BE2C (cell line): ENCODE measurements at regions not wholly inside any gene's neighbourhood (a gene's known extent, or its start where the extent isn't known, plus 50 kb on each side); places are given as distances from the start of the nearest gene placed in this dataset.

Experiments used
- DNase-seq: peaks from one replicate; pipeline ENCODE4 v3.0.0-alpha.2; 2020
- H3K27me3 ChIP-seq: fragments of 250-450 bp; sonication (Bioruptor Pico); 2 replicates; pipeline ENCODE4 v1.5.1; 2020; ENCODE audit warnings: mild to moderate bottlenecking
- H3K36me3 ChIP-seq: fragments of 250-450 bp; sonication (Bioruptor Pico); 2 replicates; pipeline ENCODE4 v1.5.1; 2020; ENCODE audit warnings: mild to moderate bottlenecking
- H3K4me1 ChIP-seq: fragments of 250-450 bp; sonication (Bioruptor Pico); 2 replicates; pipeline ENCODE4 v1.5.1; 2020
- H3K4me3 ChIP-seq: 2 replicates; pipeline ENCODE4 v1.5.1; 2011; ENCODE audit warnings: low read depth, low read length
- H3K9me3 ChIP-seq: fragments of 250-450 bp; sonication (Bioruptor Pico); 2 replicates; pipeline ENCODE4 v1.5.1; 2020
- CTCF ChIP-seq: IDR thresholded peaks from 2 replicates; pipeline ENCODE4 v1.5.1; 2012; ENCODE audit warnings: mild to moderate bottlenecking, low read depth, low read length

GRCh38 chr12:107435520-107435919, 250.1 kb upstream of the PWP1 start:
- Histone ChIP-seq H3K9me3 (no peaks in the 10 kb centered on the region), H3K4me1 (no peaks in the 10 kb centered on the region), H3K4me3 (no peak overlapping the region), H3K36me3 (no peaks in the 10 kb centered on the region), H3K27me3 (no peaks in the 10 kb centered on the region)
- no peak for TF ChIP-seq CTCF
- DNase-seq = no peak

GRCh38 chr12:107436376-107436775, 249.2 kb upstream of the PWP1 start:
- TF ChIP-seq CTCF = no peak
- H3K27me3 ChIP-seq = no peaks in the 10 kb centered on the region
- H3K4me1 ChIP-seq = no peaks in the 10 kb centered on the region
- no peak overlapping the region for H3K4me3 ChIP-seq
- no peaks in the 10 kb centered on the region for H3K9me3 ChIP-seq
- H3K36me3 ChIP-seq = no peaks in the 10 kb centered on the region
- no peak for DNase-seq

GRCh38 chr12:107436836-107437235, 248.8 kb upstream of the PWP1 start:
- TF ChIP-seq CTCF = no peak
- Histone ChIP-seq H3K4me3 (no peak overlapping the region), H3K27me3 (no peaks in the 10 kb centered on the region), H3K9me3 (no peaks in the 10 kb centered on the region), H3K36me3 (no peaks in the 10 kb centered on the region), H3K4me1 (no peaks in the 10 kb centered on the region)
- DNase-seq = no peak

GRCh38 chr12:107437954-107438353, 247.6 kb upstream of the PWP1 start:
- no peaks in the 10 kb centered on the region for H3K36me3 ChIP-seq
- H3K4me3 ChIP-seq = no peak overlapping the region
- H3K4me1 ChIP-seq = no peaks in the 10 kb centered on the region
- no peaks in the 10 kb centered on the region for H3K27me3 ChIP-seq
- TF ChIP-seq CTCF = no peak
- H3K9me3 ChIP-seq = no peaks in the 10 kb centered on the region
- no peak for DNase-seq

- no peaks in the 10 kb centered on the region for H3K36me3 ChIP-seq
- H3K4me3 ChIP-seq = no peak overlapping the region
- DNase-seq = no peak
- no peaks in the 10 kb centered on the region for H3K27me3 ChIP-seq
- H3K9me3 ChIP-seq = no peaks in the 10 kb centered on the region
- TF ChIP-seq CTCF = no peak
- no peaks in the 10 kb centered on the region for H3K4me1 ChIP-seq
These were observed 246.4 kb upstream of the PWP1 start for GRCh38 chr12:107439026-107439738.

- no peaks in the 10 kb centered on the region for H3K9me3 ChIP-seq
- no peaks in the 10 kb centered on the region for H3K4me1 ChIP-seq
- no peak for DNase-seq
- no peaks in the 10 kb centered on the region for H3K27me3 ChIP-seq
- H3K4me3 ChIP-seq = no peak overlapping the region
- TF ChIP-seq CTCF = no peak
- H3K36me3 ChIP-seq = no peaks in the 10 kb centered on the region
These were observed 245.0 kb upstream of the PWP1 start for GRCh38 chr12:107440606-107441005.
